Liver (tissue), 9 donors: ENCODE measurements at regions not wholly inside any gene's neighbourhood (a gene's known extent, or its start where the extent isn't known, plus 50 kb on each side); places are given as distances from the start of the nearest gene placed in this dataset. TPM values are rescaled to one million over a fixed set of nuclear protein-coding genes. Genes with fewer than 3 reads are reported as not detected.

Experiments used
- DNase-seq: peaks from one replicate; pipeline ENCODE4 v3.0.0-alpha.2; 2017; ENCODE audit warnings: low spot score
- H3K27ac ChIP-seq, 2 donors: one replicate each; pipeline ENCODE4 v1.7.0; 2013; ENCODE audit warnings: inconsistent platforms in 2 of 2, low read length in 2 of 2, control low read depth in 1 of 2, low read depth in 1 of 2, mild to moderate bottlenecking in 1 of 2
- H3K27me3 ChIP-seq, 4 donors: one replicate each; pipeline versions ENCODE4 v1.6.1 to v1.7.0; 2013; ENCODE audit warnings: low read length in 3 of 4, inconsistent platforms in 1 of 4, mild to moderate bottlenecking in 1 of 4, moderate library complexity in 1 of 4; ENCODE audit not compliant: control insufficient read depth in 4 of 4, insufficient read depth in 4 of 4
- H3K36me3 ChIP-seq, 4 donors: one replicate each; pipeline versions ENCODE4 v1.6.1 to v1.7.0; 2013; ENCODE audit warnings: low read length in 3 of 4, mild to moderate bottlenecking in 3 of 4, low read depth in 1 of 4, moderate library complexity in 1 of 4; ENCODE audit not compliant: control insufficient read depth in 4 of 4, insufficient read depth in 3 of 4
- H3K4me1 ChIP-seq, 4 donors: one replicate each; pipeline versions ENCODE4 v1.6.1 to v1.7.0; 2013; ENCODE audit warnings: low read length in 3 of 4, mild to moderate bottlenecking in 3 of 4, moderate library complexity in 1 of 4; ENCODE audit not compliant: control insufficient read depth in 4 of 4, insufficient read depth in 4 of 4
- H3K4me3 ChIP-seq, 3 donors: one replicate each; pipeline versions ENCODE4 v1.6.1 to v1.7.0; 2013; ENCODE audit warnings: low read length in 3 of 3, control low read depth in 1 of 3, low read depth in 1 of 3, mild to moderate bottlenecking in 1 of 3
- H3K9ac ChIP-seq, 2 donors: one replicate each; pipeline ENCODE4 v1.7.0; 2013; ENCODE audit warnings: low read length in 2 of 2, mild to moderate bottlenecking in 2 of 2, moderate library complexity in 2 of 2, control low read depth in 1 of 2, low read depth in 1 of 2
- H3K9me3 ChIP-seq, 4 donors: one replicate each; pipeline versions ENCODE4 v1.6.1 to v1.7.0; 2013; ENCODE audit warnings: low read length in 3 of 4; ENCODE audit not compliant: control insufficient read depth in 4 of 4
- ATF3 ChIP-seq: IDR thresholded peaks from 2 replicates; pipeline ENCODE4 v1.6.1; 2016; ENCODE audit warnings: antibody characterized with exemption
- CTCF ChIP-seq: fragments of 150-350 bp; IDR thresholded peaks from 2 replicates; pipeline ENCODE4 v1.5.1; 2017; ENCODE audit warnings: improper control_type of control experiment, low read depth, low read length; ENCODE audit not compliant: missing input control
- EGR1 ChIP-seq, 2 donors: IDR thresholded peaks; 2 replicates each; pipeline ENCODE4 v1.6.1; 2016 to 2018; ENCODE audit warnings: antibody characterized with exemption in 2 of 2, low read depth in 2 of 2
- FOXA1 ChIP-seq: IDR thresholded peaks from 2 replicates; pipeline ENCODE4 v1.6.1; 2016; ENCODE audit warnings: antibody characterized with exemption
- FOXA2 ChIP-seq: IDR thresholded peaks from 2 replicates; pipeline ENCODE4 v1.6.1; 2016; ENCODE audit warnings: antibody characterized with exemption
- GABPA ChIP-seq, 2 donors: IDR thresholded peaks in 1 of 2; conservative IDR thresholded peaks in 1 of 2; 2 replicates each; pipeline ENCODE4 v1.6.1; 2016; ENCODE audit warnings: antibody characterized with exemption in 2 of 2, mild to moderate bottlenecking in 1 of 2, moderate library complexity in 1 of 2
- HNF4A ChIP-seq, 2 donors: conservative IDR thresholded peaks; 2 replicates each; pipeline ENCODE4 v1.6.1; 2016; ENCODE audit warnings: antibody characterized with exemption in 2 of 2, mild to moderate bottlenecking in 2 of 2
- HNF4G ChIP-seq: IDR thresholded peaks from 2 replicates; pipeline ENCODE4 v1.6.1; 2016; ENCODE audit warnings: antibody characterized with exemption
- JUND ChIP-seq, 2 donors: IDR thresholded peaks; 2 replicates each; pipeline ENCODE4 v1.6.1; 2016; ENCODE audit warnings: antibody characterized with exemption in 2 of 2
- MAX ChIP-seq: IDR thresholded peaks from 2 replicates; pipeline ENCODE4 v1.6.1; 2016; ENCODE audit warnings: antibody characterized with exemption
- NR2F2 ChIP-seq: IDR thresholded peaks from 2 replicates; pipeline ENCODE4 v1.6.1; 2016; ENCODE audit warnings: antibody characterized with exemption
- RAD21 ChIP-seq, 2 donors: IDR thresholded peaks; 2 replicates each; pipeline ENCODE4 v1.6.1; 2016; ENCODE audit warnings: antibody characterized with exemption in 2 of 2, mild to moderate bottlenecking in 2 of 2
- REST ChIP-seq: IDR thresholded peaks from 2 replicates; pipeline ENCODE4 v1.6.1; 2016; ENCODE audit warnings: antibody characterized with exemption, mild to moderate bottlenecking
- RXRA ChIP-seq, 2 donors: IDR thresholded peaks; 2 replicates each; pipeline ENCODE4 v1.6.1; 2017 to 2018; ENCODE audit warnings: antibody characterized with exemption in 2 of 2, mild to moderate bottlenecking in 1 of 2
- SP1 ChIP-seq: IDR thresholded peaks from 2 replicates; pipeline ENCODE4 v1.6.1; 2018; ENCODE audit warnings: antibody characterized with exemption, mild to moderate bottlenecking
- YY1 ChIP-seq: IDR thresholded peaks from 2 replicates; pipeline ENCODE4 v1.6.1; 2016; ENCODE audit warnings: antibody characterized with exemption, mild to moderate bottlenecking
- ZBTB33 ChIP-seq: IDR thresholded peaks from 2 replicates; pipeline ENCODE4 v1.6.1; 2016; ENCODE audit warnings: antibody characterized with exemption
- WGBS: extraction: QIAGEN DNeasy Blood & Tissue Kit; methylation state at CpG from one replicate; pipeline ENCODE4 v1.1.7; 2013; 5-methylcytosine and 5-hydroxymethylcytosine counted together
- small RNA-seq: library from RNA; depleted of rRNA; stranded (forward); fragments of <200 nt; gene quantifications from one replicate; pipeline ENCODE3, GENCODE V24; 2014
- donor health status: healthy.
- donor health status: healthy.
- donor health status: healthy.
- donor health status: healthy.
- donor health status: healthy.

GRCh38 chr2:44118257-44118656 lies 50.4 kb upstream of the PPM1B start:
- Histone ChIP-seq H3K27me3 (no peaks in the 10 kb centered on the region), H3K27ac (no peak overlapping the region), H3K4me1 (no peaks in the 10 kb centered on the region), H3K9me3 (no peaks in the 10 kb centered on the region), H3K36me3 (no peaks in the 10 kb centered on the region), H3K9ac (no peak overlapping the region), H3K4me3 (no peak overlapping the region)
- no peak for TF ChIP-seq ATF3
- TF ChIP-seq FOXA2: no peak
- TF ChIP-seq RAD21 (IDR thresholded peaks at IDR 0.05): no peak
- no peak for TF ChIP-seq YY1
- TF ChIP-seq MAX: no peak
- no peak for TF ChIP-seq HNF4G
- TF ChIP-seq RXRA (IDR thresholded peaks at IDR 0.05): no peak
- no peak for TF ChIP-seq SP1
- TF ChIP-seq EGR1 (IDR thresholded peaks at IDR 0.05; ENCODE audit: low read depth in 2 of 2): no peak
- no peak for TF ChIP-seq ZBTB33
- TF ChIP-seq GABPA (IDR thresholded peaks at IDR 0.05 in 1 of 2, conservative IDR thresholded peaks at IDR 0.05 in 1 of 2): no peak
- TF ChIP-seq REST: no peak
- TF ChIP-seq CTCF: no peak
- TF ChIP-seq HNF4A (conservative IDR thresholded peaks at IDR 0.05): no peak
- no peak for TF ChIP-seq NR2F2
- TF ChIP-seq FOXA1: no peak
- TF ChIP-seq JUND (IDR thresholded peaks at IDR 0.05): no peak
- DNase-seq: no peak
- WGBS: 93% methylated on average over 10 of the region's 10 CpGs

Small RNA genes lying in the stretch of these regions (small RNA-seq; reads per million reads assigned to genes)
- not detected for gene AC019129.1
